Panc1 (cell line): ENCODE measurements at regions not wholly inside any gene's neighbourhood (a gene's known extent, or its start where the extent isn't known, plus 50 kb on each side); places are given as distances from the start of the nearest gene placed in this dataset.

Source experiments
- ATAC-seq: fragments of 200-7000 bp; cut with Tn5 transposase; 2 replicates; pipeline ENCODE4 v1.9.1; 2020; ENCODE audit warnings: mild to moderate bottlenecking, moderate library complexity
- BruUV-seq: library from RNA; stranded (reverse); fragments of 400-500 nt; replicated peaks from 2 replicates; lab custom pipeline; 2021; lab: Mats Ljungman, UMichigan
- CTCF ChIA-PET: fragments of 300-600 bp; sonication (Branson Sonifier 250); formaldehyde crosslinking; loops from one replicate; lab custom pipeline; 2022; ENCODE audit warnings: antibody characterized with exemption; lab: Charles Lee
- POLR2A ChIA-PET: fragments of 300-600 bp; sonication (Branson Sonifier 250); formaldehyde crosslinking; loops from one replicate; lab custom pipeline; 2022; ENCODE audit warnings: antibody characterized with exemption; lab: Charles Lee
- DNase-seq: peaks from one replicate; pipeline ENCODE4 v3.0.0-alpha.2; 2010; ENCODE audit warnings: low read depth, low spot score
- H3K27ac ChIP-seq: 2 replicates; pipeline ENCODE4 v1.5.1; 2011; ENCODE audit warnings: mild to moderate bottlenecking, low read length, inconsistent platforms
- H3K27me3 ChIP-seq: fragments of 200-500 bp; sonication (Bioruptor generic); 2 replicates; pipeline ENCODE4 v1.6.0; 2014; ENCODE audit warnings: low read length, inconsistent platforms; ENCODE audit not compliant: control insufficient read depth, insufficient read depth
- H3K36me3 ChIP-seq: fragments of 200-500 bp; sonication (Bioruptor generic); 2 replicates; pipeline ENCODE4 v1.5.1; 2014; ENCODE audit warnings: inconsistent platforms, mild to moderate bottlenecking, low read length, moderate library complexity; ENCODE audit not compliant: control insufficient read depth, insufficient read depth
- H3K4me1 ChIP-seq: 2 replicates; pipeline ENCODE4 v1.5.1; 2011; ENCODE audit warnings: inconsistent platforms, mild to moderate bottlenecking, low read length, moderate library complexity; ENCODE audit not compliant: control insufficient read depth, insufficient read depth
- H3K4me3 ChIP-seq, 2 experiments: 2 replicates each; pipeline ENCODE4 v1.5.1; 2011 to 2012; ENCODE audit warnings: low read depth in 2 of 2, low read length in 2 of 2, mild to moderate bottlenecking in 2 of 2, inconsistent platforms in 1 of 2, moderate library complexity in 1 of 2
- H3K9me3 ChIP-seq: fragments of 200-500 bp; sonication (Bioruptor generic); 2 replicates; pipeline ENCODE4 v1.5.1; 2014; ENCODE audit warnings: low read depth, mild to moderate bottlenecking, inconsistent platforms, low read length, moderate library complexity; ENCODE audit not compliant: control insufficient read depth, insufficient read depth
- POLR2AphosphoS5 ChIP-seq: IDR thresholded peaks from 2 replicates; pipeline ENCODE4 v1.6.1; 2012; ENCODE audit warnings: mild to moderate bottlenecking, low read depth, low read length, moderate library complexity
- SIN3A ChIP-seq: IDR thresholded peaks from 2 replicates; pipeline ENCODE4 v1.6.1; 2012; ENCODE audit warnings: low read depth, mild to moderate bottlenecking, low read length, moderate library complexity, borderline replicate concordance; ENCODE audit not compliant: insufficient read depth
- TCF7L2 ChIP-seq: IDR thresholded peaks from 2 replicates; pipeline ENCODE4 v1.6.1; 2011; ENCODE audit warnings: mild to moderate bottlenecking, low read depth, low read length, inconsistent platforms
- in situ Hi-C: cut with HindIII; loops from 2 replicates; pipeline ENCODE4 v1.10.0; 2016; ENCODE audit warnings: low sequenced_read_pairs, low pct_unique_long_range_greater_than_20kb
- intact Hi-C: fragments of 100-400 bp; cut with micrococcal nuclease; formaldehyde crosslinking; loops from one replicate; pipeline ENCODE4 v1.10.0; 2022; ENCODE audit not compliant: unreplicated experiment
- TF ChIP-seq, protein P1 (sequence below): fragments of 450-650 bp; IDR thresholded peaks from 2 replicates; pipeline ENCODE4 v1.5.1; 2017; ENCODE audit warnings: mild to moderate bottlenecking
- TF ChIP-seq, protein P2 (sequence below), 2 experiments: IDR thresholded peaks; 2 replicates each; pipeline ENCODE4 v1.6.1; 2011 to 2012; ENCODE audit warnings: low read depth in 2 of 2, control low read depth in 1 of 2, low read length in 1 of 2, mild to moderate bottlenecking in 1 of 2, moderate library complexity in 1 of 2; ENCODE audit not compliant: insufficient read depth in 1 of 2

DNA sequence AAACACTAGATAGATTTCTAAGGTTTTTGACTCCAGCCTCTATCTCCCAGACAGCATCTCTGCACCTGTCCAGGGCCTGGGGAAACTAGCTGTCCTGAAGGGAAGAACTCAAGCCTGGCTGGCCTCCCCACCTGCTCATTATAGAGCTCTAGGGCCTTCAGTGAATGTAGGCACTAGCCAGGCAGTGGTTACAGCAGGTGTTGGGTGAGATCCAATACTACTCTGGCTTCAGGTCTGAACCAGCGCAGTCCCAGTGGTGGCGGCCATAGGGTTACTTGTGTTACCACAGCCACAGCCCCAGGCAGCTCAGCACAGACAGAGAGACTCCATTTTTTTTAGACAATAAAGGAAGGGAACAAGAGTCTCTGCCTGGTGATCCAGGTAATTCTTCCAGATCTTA is 449.2 kb downstream of the IRX1 start:
- DNase-seq (no peak), ATAC-seq (no peak)
- Histone ChIP-seq H3K4me3 (no peak overlapping the region), H3K36me3 (no peaks in the 10 kb centered on the region), H3K27me3 (no peaks in the 10 kb centered on the region), H3K27ac (no peak overlapping the region), H3K4me1 (no peaks in the 10 kb centered on the region), H3K9me3 (no peaks in the 10 kb centered on the region)
- TF ChIP-seq, protein P1, sequence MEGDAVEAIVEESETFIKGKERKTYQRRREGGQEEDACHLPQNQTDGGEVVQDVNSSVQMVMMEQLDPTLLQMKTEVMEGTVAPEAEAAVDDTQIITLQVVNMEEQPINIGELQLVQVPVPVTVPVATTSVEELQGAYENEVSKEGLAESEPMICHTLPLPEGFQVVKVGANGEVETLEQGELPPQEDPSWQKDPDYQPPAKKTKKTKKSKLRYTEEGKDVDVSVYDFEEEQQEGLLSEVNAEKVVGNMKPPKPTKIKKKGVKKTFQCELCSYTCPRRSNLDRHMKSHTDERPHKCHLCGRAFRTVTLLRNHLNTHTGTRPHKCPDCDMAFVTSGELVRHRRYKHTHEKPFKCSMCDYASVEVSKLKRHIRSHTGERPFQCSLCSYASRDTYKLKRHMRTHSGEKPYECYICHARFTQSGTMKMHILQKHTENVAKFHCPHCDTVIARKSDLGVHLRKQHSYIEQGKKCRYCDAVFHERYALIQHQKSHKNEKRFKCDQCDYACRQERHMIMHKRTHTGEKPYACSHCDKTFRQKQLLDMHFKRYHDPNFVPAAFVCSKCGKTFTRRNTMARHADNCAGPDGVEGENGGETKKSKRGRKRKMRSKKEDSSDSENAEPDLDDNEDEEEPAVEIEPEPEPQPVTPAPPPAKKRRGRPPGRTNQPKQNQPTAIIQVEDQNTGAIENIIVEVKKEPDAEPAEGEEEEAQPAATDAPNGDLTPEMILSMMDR = no peak
- TF ChIP-seq POLR2AphosphoS5 (no peak), SIN3A (no peak)
- TF ChIP-seq, protein P2, sequence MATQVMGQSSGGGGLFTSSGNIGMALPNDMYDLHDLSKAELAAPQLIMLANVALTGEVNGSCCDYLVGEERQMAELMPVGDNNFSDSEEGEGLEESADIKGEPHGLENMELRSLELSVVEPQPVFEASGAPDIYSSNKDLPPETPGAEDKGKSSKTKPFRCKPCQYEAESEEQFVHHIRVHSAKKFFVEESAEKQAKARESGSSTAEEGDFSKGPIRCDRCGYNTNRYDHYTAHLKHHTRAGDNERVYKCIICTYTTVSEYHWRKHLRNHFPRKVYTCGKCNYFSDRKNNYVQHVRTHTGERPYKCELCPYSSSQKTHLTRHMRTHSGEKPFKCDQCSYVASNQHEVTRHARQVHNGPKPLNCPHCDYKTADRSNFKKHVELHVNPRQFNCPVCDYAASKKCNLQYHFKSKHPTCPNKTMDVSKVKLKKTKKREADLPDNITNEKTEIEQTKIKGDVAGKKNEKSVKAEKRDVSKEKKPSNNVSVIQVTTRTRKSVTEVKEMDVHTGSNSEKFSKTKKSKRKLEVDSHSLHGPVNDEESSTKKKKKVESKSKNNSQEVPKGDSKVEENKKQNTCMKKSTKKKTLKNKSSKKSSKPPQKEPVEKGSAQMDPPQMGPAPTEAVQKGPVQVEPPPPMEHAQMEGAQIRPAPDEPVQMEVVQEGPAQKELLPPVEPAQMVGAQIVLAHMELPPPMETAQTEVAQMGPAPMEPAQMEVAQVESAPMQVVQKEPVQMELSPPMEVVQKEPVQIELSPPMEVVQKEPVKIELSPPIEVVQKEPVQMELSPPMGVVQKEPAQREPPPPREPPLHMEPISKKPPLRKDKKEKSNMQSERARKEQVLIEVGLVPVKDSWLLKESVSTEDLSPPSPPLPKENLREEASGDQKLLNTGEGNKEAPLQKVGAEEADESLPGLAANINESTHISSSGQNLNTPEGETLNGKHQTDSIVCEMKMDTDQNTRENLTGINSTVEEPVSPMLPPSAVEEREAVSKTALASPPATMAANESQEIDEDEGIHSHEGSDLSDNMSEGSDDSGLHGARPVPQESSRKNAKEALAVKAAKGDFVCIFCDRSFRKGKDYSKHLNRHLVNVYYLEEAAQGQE (IDR thresholded peaks at IDR 0.05; ENCODE audit: insufficient read depth in 1 of 2, low read depth in 2 of 2, low read length in 1 of 2) = no peak
- CTCF ChIA-PET = no interaction called here
- no TSS peak for BruUV-seq
- POLR2A ChIA-PET = no interaction called here
- intact Hi-C loops = no loop called here
- in situ Hi-C loops = no loop called here

DNA sequence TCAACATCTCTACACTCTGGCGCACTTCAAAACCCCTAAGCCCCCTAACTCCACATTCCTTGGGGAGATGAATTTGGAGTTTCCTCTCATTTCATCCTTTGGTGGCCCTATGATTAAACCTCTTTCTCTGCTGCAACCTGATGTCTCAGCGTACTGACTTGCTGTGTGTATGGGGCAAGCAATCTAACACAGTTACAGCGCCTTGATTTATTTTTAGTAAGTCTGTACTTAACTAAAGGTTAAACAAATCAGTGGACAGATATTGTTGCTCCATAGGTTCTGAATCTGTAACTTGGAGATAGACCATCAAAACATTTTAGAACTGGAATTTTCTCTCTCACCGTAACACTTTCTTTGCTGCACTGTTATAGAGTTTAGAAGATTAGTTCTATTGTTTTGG is 452.8 kb downstream of the IRX1 start:
- Histone ChIP-seq H3K36me3 (no peaks in the 10 kb centered on the region), H3K4me3 (no peak overlapping the region), H3K9me3 (no peaks in the 10 kb centered on the region), H3K4me1 (no peaks in the 10 kb centered on the region), H3K27ac (no peak overlapping the region), H3K27me3 (no peaks in the 10 kb centered on the region)
- ATAC-seq (no peak), DNase-seq (no peak)
- ChIA-PET CTCF (no interaction called here), POLR2A (no interaction called here)
- in situ Hi-C loops = no loop called here
- intact Hi-C loops = no loop called here
- TF ChIP-seq, protein P2 (IDR thresholded peaks at IDR 0.05; ENCODE audit: insufficient read depth in 1 of 2, low read depth in 2 of 2, low read length in 1 of 2) = no peak
- TF ChIP-seq, protein P1 = no peak
- TF ChIP-seq TCF7L2 (no peak), POLR2AphosphoS5 (no peak), SIN3A (no peak)
- no TSS peak for BruUV-seq
